SK-N-SH (cell line): ENCODE measurements at regions not wholly inside any gene's neighbourhood (a gene's known extent, or its start where the extent isn't known, plus 50 kb on each side); places are given as distances from the start of the nearest gene placed in this dataset.

Source experiments
- CTCF ChIA-PET: fragments of 300-600, 350-600 bp; formaldehyde crosslinking; extraction: SDS; loops from one replicate; lab custom pipeline; 2021; lab: Yijun Ruan, JAX
- POLR2A ChIA-PET: fragments of 350-600 bp; sonication (Branson Sonifier 250); formaldehyde crosslinking; extraction: SDS; loops from one replicate; lab custom pipeline; 2020; ENCODE audit warnings: antibody characterized with exemption, inconsistent platforms; lab: Yijun Ruan, JAX
- DNase-seq: peaks from one replicate; pipeline ENCODE4 v3.0.0; 2012
- H2AFZ ChIP-seq: fragments of 200-600 bp; sonication (generic); 2 replicates; pipeline ENCODE4 v1.8.1; 2016; ENCODE audit warnings: antibody characterized with exemption, mild to moderate bottlenecking, low read depth
- H3F3A ChIP-seq: fragments of 200-600 bp; sonication (generic); replicated peaks from 2 replicates; pipeline ENCODE3; 2016; ENCODE audit warnings: antibody characterized with exemption, mild to moderate bottlenecking; ENCODE audit not compliant: insufficient read depth
- H3K27ac ChIP-seq, 2 experiments: fragments of 200-500 bp in 1 of 2; fragments of 200-600 bp in 1 of 2; sonication (Bioruptor generic) in 1 of 2; sonication (generic), shearing (Covaris generic) in 1 of 2; 2 replicates each; pipeline versions ENCODE4 v1.5.1 to v1.6.1; 2014 to 2016; ENCODE audit warnings: low read depth in 2 of 2, inconsistent platforms in 1 of 2, low read length in 1 of 2, mild to moderate bottlenecking in 1 of 2, mixed read lengths in 1 of 2
- H3K27me3 ChIP-seq: fragments of 200-600 bp; sonication (generic), shearing (Covaris generic); 2 replicates; pipeline ENCODE4 v1.6.1; 2016; ENCODE audit warnings: mixed run types; ENCODE audit not compliant: insufficient read depth
- H3K36me3 ChIP-seq, 2 experiments: fragments of 200-500 bp in 1 of 2; fragments of 200-600 bp in 1 of 2; sonication (Bioruptor generic) in 1 of 2; sonication (generic) in 1 of 2; replicated peaks in 1 of 2; 2 replicates each; pipeline versions ENCODE3 to v1.5.1; 2014 to 2016; ENCODE audit warnings: low read length in 1 of 2, mild to moderate bottlenecking in 1 of 2; ENCODE audit not compliant: insufficient read depth in 2 of 2, control insufficient read depth in 1 of 2
- H3K4me1 ChIP-seq, 2 experiments: fragments of 200-500 bp in 1 of 2; fragments of 200-600 bp in 1 of 2; sonication (Bioruptor generic) in 1 of 2; sonication (generic), shearing (Covaris generic) in 1 of 2; 2 replicates each; pipeline versions ENCODE4 v1.5.1 to v1.6.1; 2014 to 2016; ENCODE audit warnings: low read depth in 1 of 2, low read length in 1 of 2, mixed run types in 1 of 2; ENCODE audit not compliant: insufficient read depth in 2 of 2, control insufficient read depth in 1 of 2
- H3K4me2 ChIP-seq: fragments of 200-600 bp; sonication (generic), shearing (Covaris generic); 2 replicates; pipeline ENCODE4 v1.6.1; 2017; ENCODE audit warnings: mixed run types
- H3K4me3 ChIP-seq, 2 experiments: fragments of 200-500 bp in 1 of 2; fragments of 200-600 bp in 1 of 2; sonication (Bioruptor generic) in 1 of 2; sonication (generic), shearing (Covaris generic) in 1 of 2; 2 replicates each; pipeline versions ENCODE4 v1.5.1 to v1.8.1; 2014 to 2016; ENCODE audit warnings: low read depth in 2 of 2, inconsistent platforms in 1 of 2, low read length in 1 of 2, mild to moderate bottlenecking in 1 of 2, mixed read lengths in 1 of 2, moderate library complexity in 1 of 2
- H3K79me2 ChIP-seq: fragments of 200-600 bp; sonication (generic); 2 replicates; pipeline ENCODE4 v1.8.1; 2017; ENCODE audit warnings: mild to moderate bottlenecking; ENCODE audit not compliant: insufficient read depth
- H3K9ac ChIP-seq: fragments of 200-600 bp; sonication (generic); 2 replicates; pipeline ENCODE4 v1.6.1; 2017; ENCODE audit warnings: mixed run types
- H3K9me2 ChIP-seq: fragments of 200-600 bp; sonication (generic); 2 replicates; pipeline ENCODE4 v1.6.1; 2017; ENCODE audit warnings: mixed run types
- H3K9me3 ChIP-seq: fragments of 200-600 bp; sonication (generic); 2 replicates; pipeline ENCODE4 v1.6.1; 2017; ENCODE audit warnings: mixed run types, mild to moderate bottlenecking, moderate library complexity
- H4K20me1 ChIP-seq: fragments of 200-600 bp; sonication (generic); 2 replicates; pipeline ENCODE4 v1.6.1; 2017; ENCODE audit warnings: mild to moderate bottlenecking, mixed run types; ENCODE audit not compliant: insufficient read depth
- EP300 ChIP-seq, 2 experiments: IDR thresholded peaks; 2 replicates each; pipeline versions ENCODE4 v1.4.0 to v1.6.1; 2012; ENCODE audit warnings: borderline replicate concordance in 1 of 2, low read depth in 1 of 2, low read length in 1 of 2
- EZH2phosphoT487 ChIP-seq: fragments of 200-600 bp; sonication (generic); IDR thresholded peaks from 2 replicates; pipeline ENCODE4 v1.6.1; 2017; ENCODE audit warnings: low read depth, mixed run types, mild to moderate bottlenecking, antibody characterized with exemption, moderate library complexity, borderline replicate concordance
- FOSL2 ChIP-seq: IDR thresholded peaks from 2 replicates; pipeline ENCODE4 v1.4.0; 2012; ENCODE audit warnings: low read depth, mild to moderate bottlenecking, moderate library complexity, borderline replicate concordance
- JUND ChIP-seq: IDR thresholded peaks from 2 replicates; pipeline ENCODE4 v1.4.0; 2012
- NRF1 ChIP-seq: IDR thresholded peaks from 2 replicates; pipeline ENCODE4 v1.6.1; 2012; ENCODE audit warnings: low read depth, mild to moderate bottlenecking, low read length
- POLR2AphosphoS5 ChIP-seq: IDR thresholded peaks from 2 replicates; pipeline ENCODE4 v1.6.1; 2012; ENCODE audit warnings: low read depth, low read length
- RAD21 ChIP-seq: IDR thresholded peaks from 2 replicates; pipeline ENCODE4 v1.6.1; 2012; ENCODE audit warnings: mild to moderate bottlenecking, low read length
- REST ChIP-seq: IDR thresholded peaks from 2 replicates; pipeline ENCODE4 v1.6.1; 2012; ENCODE audit warnings: mild to moderate bottlenecking, low read depth, low read length, moderate library complexity
- TAF1 ChIP-seq: IDR thresholded peaks from 2 replicates; pipeline ENCODE4 v1.6.1; 2012; ENCODE audit warnings: low read depth, mild to moderate bottlenecking, low read length, moderate library complexity, borderline replicate concordance
- TCF12 ChIP-seq: IDR thresholded peaks from 2 replicates; pipeline ENCODE4 v1.4.0; 2012
- ZBTB33 ChIP-seq: IDR thresholded peaks from 2 replicates; pipeline ENCODE4 v1.4.0; 2012; ENCODE audit warnings: low read depth, borderline replicate concordance
- WGBS: methylation state at CpG from one replicate; pipeline ENCODE4 v1.1.6; 2017; ENCODE audit warnings: low lambda C conversion rate; 5-methylcytosine and 5-hydroxymethylcytosine counted together
- TF ChIP-seq, protein P1 (sequence below): fragments of 150-350 bp; IDR thresholded peaks from 2 replicates; pipeline ENCODE4 v1.6.1; 2017; ENCODE audit warnings: antibody characterized with exemption, low read length, low read depth, borderline replicate concordance
- TF ChIP-seq, protein P2 (sequence below): IDR thresholded peaks from 2 replicates; pipeline ENCODE4; 2012

GRCh38 chr13:102960959-102961358 lies 105.3 kb downstream of the SLC10A2 start:
- Histone ChIP-seq H4K20me1 (no peaks in the 10 kb centered on the region), H2AFZ (no peak overlapping the region), H3K9ac (no peak overlapping the region), H3K4me2 (no peak overlapping the region), H3K27me3 (no peaks in the 10 kb centered on the region), H3K9me2 (no peaks in the 10 kb centered on the region), H3K27ac (no peak overlapping the region), H3K9me3 (no peaks in the 10 kb centered on the region), H3K4me3 (no peak overlapping the region), H3F3A (no peaks in the 10 kb centered on the region), H3K36me3 (no peaks in the 10 kb centered on the region), H3K4me1 (no peaks in the 10 kb centered on the region), H3K79me2 (no peaks in the 10 kb centered on the region)
- WGBS = 25% methylated on average over 4 of the region's 4 CpGs
- TF ChIP-seq TCF12 (no peak), EZH2phosphoT487 (no peak), POLR2AphosphoS5 (no peak), RAD21 (no peak), REST (no peak), NRF1 (no peak), JUND (no peak), EP300 (IDR thresholded peaks at IDR 0.05; ENCODE audit: borderline replicate concordance in 1 of 2, low read depth in 1 of 2, low read length in 1 of 2) (no peak), TAF1 (no peak)
- TF ChIP-seq, protein P1, sequence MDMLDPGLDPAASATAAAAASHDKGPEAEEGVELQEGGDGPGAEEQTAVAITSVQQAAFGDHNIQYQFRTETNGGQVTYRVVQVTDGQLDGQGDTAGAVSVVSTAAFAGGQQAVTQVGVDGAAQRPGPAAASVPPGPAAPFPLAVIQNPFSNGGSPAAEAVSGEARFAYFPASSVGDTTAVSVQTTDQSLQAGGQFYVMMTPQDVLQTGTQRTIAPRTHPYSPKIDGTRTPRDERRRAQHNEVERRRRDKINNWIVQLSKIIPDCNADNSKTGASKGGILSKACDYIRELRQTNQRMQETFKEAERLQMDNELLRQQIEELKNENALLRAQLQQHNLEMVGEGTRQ = no peak
- ChIA-PET POLR2A (no interaction called here), CTCF (no interaction called here)
- no peak for DNase-seq

GRCh38 chr13:102956449-102956848 lies 109.8 kb downstream of the SLC10A2 start:
- TF ChIP-seq RAD21 = no peak
- no peak for TF ChIP-seq FOSL2
- TF ChIP-seq, protein P2, sequence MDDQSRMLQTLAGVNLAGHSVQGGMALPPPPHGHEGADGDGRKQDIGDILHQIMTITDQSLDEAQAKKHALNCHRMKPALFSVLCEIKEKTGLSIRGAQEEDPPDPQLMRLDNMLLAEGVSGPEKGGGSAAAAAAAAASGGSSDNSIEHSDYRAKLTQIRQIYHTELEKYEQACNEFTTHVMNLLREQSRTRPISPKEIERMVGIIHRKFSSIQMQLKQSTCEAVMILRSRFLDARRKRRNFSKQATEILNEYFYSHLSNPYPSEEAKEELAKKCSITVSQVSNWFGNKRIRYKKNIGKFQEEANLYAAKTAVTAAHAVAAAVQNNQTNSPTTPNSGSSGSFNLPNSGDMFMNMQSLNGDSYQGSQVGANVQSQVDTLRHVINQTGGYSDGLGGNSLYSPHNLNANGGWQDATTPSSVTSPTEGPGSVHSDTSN = no peak
- no peak for TF ChIP-seq ZBTB33
- no peak for TF ChIP-seq JUND
- WGBS = 35% methylated on average over 4 of the region's 4 CpGs

More at GRCh38 chr13:102956449-102956848, 109.8 kb downstream of the SLC10A2 start:
- Histone ChIP-seq H2AFZ (no peak overlapping the region), H3K27me3 (no peaks in the 10 kb centered on the region), H3K4me1 (no peaks in the 10 kb centered on the region), H3K9ac (no peak overlapping the region), H3K27ac (no peak overlapping the region), H3K9me2 (no peaks in the 10 kb centered on the region), H3K79me2 (no peaks in the 10 kb centered on the region), H3F3A (no peaks in the 10 kb centered on the region), H3K9me3 (no peaks in the 10 kb centered on the region), H3K4me2 (no peak overlapping the region), H3K36me3 (no peaks in the 10 kb centered on the region), H4K20me1 (no peaks in the 10 kb centered on the region), H3K4me3 (no peak overlapping the region)
- no peak for DNase-seq
- CTCF ChIA-PET = interaction anchor here (1.3 kb wide), 1 partner anchor 9 kb away, joined by 4 read pairs; no protein-coding TSS in a partner anchor
- POLR2A ChIA-PET = no interaction called here
